ENCODE measurements at regions not wholly inside any gene's neighbourhood (a gene's known extent, or its start where the extent isn't known, plus 50 kb on each side); places are given as distances from the start of the nearest gene placed in this dataset.

DNA sequence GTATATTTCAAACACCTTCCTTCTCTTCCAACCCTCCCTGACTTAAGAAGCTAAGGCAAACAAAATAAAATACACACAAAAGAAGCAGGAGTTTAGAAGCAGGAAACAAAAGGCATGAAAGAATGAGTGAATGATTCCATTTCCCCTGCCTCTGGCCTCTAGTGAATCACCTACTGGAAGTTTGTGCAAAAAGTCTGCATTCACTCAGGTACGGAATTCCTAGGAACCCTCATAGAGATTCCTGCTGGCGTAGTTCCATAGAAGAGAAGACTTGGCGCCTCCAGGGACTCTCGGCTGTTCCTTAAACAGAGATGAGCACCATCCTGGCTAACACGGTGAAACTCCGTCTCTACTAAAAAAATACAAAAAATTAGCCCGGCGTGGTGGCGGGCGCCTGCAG is 125.9 kb upstream of the TBL1X start:
- TF ChIP-seq, protein P1, sequence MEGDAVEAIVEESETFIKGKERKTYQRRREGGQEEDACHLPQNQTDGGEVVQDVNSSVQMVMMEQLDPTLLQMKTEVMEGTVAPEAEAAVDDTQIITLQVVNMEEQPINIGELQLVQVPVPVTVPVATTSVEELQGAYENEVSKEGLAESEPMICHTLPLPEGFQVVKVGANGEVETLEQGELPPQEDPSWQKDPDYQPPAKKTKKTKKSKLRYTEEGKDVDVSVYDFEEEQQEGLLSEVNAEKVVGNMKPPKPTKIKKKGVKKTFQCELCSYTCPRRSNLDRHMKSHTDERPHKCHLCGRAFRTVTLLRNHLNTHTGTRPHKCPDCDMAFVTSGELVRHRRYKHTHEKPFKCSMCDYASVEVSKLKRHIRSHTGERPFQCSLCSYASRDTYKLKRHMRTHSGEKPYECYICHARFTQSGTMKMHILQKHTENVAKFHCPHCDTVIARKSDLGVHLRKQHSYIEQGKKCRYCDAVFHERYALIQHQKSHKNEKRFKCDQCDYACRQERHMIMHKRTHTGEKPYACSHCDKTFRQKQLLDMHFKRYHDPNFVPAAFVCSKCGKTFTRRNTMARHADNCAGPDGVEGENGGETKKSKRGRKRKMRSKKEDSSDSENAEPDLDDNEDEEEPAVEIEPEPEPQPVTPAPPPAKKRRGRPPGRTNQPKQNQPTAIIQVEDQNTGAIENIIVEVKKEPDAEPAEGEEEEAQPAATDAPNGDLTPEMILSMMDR (optimal IDR thresholded peaks at IDR 0.05 in 1 of 3, IDR thresholded peaks at IDR 0.05 in 1 of 3, conservative IDR thresholded peaks at IDR 0.05 in 1 of 3; ENCODE audit: extremely low read depth in 1 of 3, insufficient read depth in 2 of 3, low read length in 3 of 3), result no peak
- TF ChIP-seq EZH2 (IDR thresholded peaks at IDR 0.05; ENCODE audit: low read length), result no peak

Measured in keratinocyte (primary cell).